Immature natural killer cell (primary cell): ENCODE measurements at regions not wholly inside any gene's neighbourhood (a gene's known extent, or its start where the extent isn't known, plus 50 kb on each side); places are given as distances from the start of the nearest gene placed in this dataset.

Experiments
- DNase-seq, 3 donors: peaks; one replicate each; pipeline ENCODE4 v3.0.0; 2022; ENCODE audit warnings: mixed read lengths in 1 of 3
- H3K27ac Mint-ChIP-seq, 6 donors: one replicate each; pipeline ENCODE4 v1.8.0; 2020; ENCODE audit warnings: mixed read lengths in 6 of 6, mild to moderate bottlenecking in 5 of 6, inconsistent platforms in 4 of 6, moderate library complexity in 3 of 6
- H3K27me3 Mint-ChIP-seq, 3 donors: one replicate each; pipeline ENCODE4 v1.8.0; 2020 to 2021; ENCODE audit warnings: low read depth in 3 of 3, mild to moderate bottlenecking in 3 of 3, mixed read lengths in 3 of 3, moderate library complexity in 3 of 3, inconsistent platforms in 1 of 3
- H3K36me3 Mint-ChIP-seq, 3 donors: one replicate each; pipeline ENCODE4 v1.8.0; 2020; ENCODE audit warnings: mixed read lengths in 3 of 3, inconsistent platforms in 2 of 3, mild to moderate bottlenecking in 2 of 3
- H3K4me1 Mint-ChIP-seq, 2 donors: one replicate each; pipeline ENCODE4 v1.8.0; 2020; ENCODE audit warnings: inconsistent platforms in 2 of 2, mild to moderate bottlenecking in 2 of 2, mixed read lengths in 2 of 2, moderate library complexity in 1 of 2
- H3K4me3 Mint-ChIP-seq, 5 donors: one replicate each; pipeline ENCODE4 v1.8.0; 2020; ENCODE audit warnings: mild to moderate bottlenecking in 5 of 5, mixed read lengths in 5 of 5, inconsistent platforms in 3 of 5, moderate library complexity in 3 of 5
- H3K9me3 Mint-ChIP-seq, 6 donors: one replicate each; pipeline ENCODE4 v1.8.0; 2020; ENCODE audit warnings: mild to moderate bottlenecking in 6 of 6, mixed read lengths in 6 of 6, inconsistent platforms in 4 of 6, moderate library complexity in 3 of 6

DNA sequence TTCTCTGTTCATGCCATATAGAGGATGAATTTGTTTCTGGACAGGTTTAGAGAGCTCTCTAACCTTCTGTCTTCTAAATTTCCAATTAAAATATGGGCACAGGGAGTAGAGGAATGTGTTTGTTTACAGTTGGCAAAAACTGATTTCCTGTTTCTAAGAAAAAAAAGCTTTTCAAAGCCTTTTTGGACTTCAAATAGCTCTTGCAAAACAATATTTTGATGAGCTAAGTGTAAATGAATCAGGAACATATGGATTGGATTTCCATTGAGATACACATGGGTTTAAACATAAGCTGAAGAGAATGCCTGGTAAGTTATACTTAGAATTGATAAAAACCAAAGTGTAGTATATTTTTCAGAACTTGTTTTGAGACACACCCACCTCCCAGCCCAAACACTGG is 677.5 kb downstream of the NYAP2 start:
- no peaks in the 10 kb centered on the region for H3K36me3 Mint-ChIP-seq
- peaks cover 0 to 7% (median 1%) of the 10 kb centered on the region in 6 donors for H3K9me3 Mint-ChIP-seq
- DNase-seq: no peak
- no peak overlapping the region for H3K4me3 Mint-ChIP-seq
- H3K27ac Mint-ChIP-seq: no peak overlapping the region
- no peaks in the 10 kb centered on the region for H3K27me3 Mint-ChIP-seq
- no peaks in the 10 kb centered on the region for H3K4me1 Mint-ChIP-seq

GRCh38 chr2:226076529-226076928 is 677.0 kb downstream of the NYAP2 start:
- Mint-ChIP-seq H3K4me1 (no peaks in the 10 kb centered on the region), H3K27me3 (no peaks in the 10 kb centered on the region), H3K27ac (no peak overlapping the region), H3K4me3 (no peak overlapping the region), H3K36me3 (no peaks in the 10 kb centered on the region), H3K9me3 (peaks cover 0 to 7% (median under 1%) of the 10 kb centered on the region in 6 donors)
- no peak for DNase-seq

DNA sequence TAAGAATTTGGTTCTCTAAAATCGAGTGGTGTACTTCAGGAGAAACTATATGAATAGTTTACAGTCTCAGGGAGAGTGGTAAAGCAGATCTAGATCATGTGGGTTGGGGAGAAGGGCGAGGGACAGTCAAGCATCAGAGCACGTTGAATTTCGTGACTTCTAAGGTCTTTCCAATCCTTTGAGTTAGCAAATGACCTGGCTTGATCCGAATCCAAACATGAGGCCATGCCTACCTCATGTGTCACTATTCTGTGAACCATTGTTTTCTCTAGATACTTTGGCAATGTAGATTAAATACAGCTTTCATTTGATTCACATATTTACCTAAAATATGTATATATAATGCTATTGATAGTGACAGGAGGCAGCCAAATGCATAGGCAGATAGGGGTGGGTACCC is 674.9 kb downstream of the NYAP2 start:
- no peaks in the 10 kb centered on the region for H3K36me3 Mint-ChIP-seq
- no peaks in the 10 kb centered on the region for H3K4me1 Mint-ChIP-seq
- DNase-seq: no peak
- H3K4me3 Mint-ChIP-seq: no peak overlapping the region
- H3K9me3 Mint-ChIP-seq: peaks cover 0 to 7% (median 3%) of the 10 kb centered on the region in 6 donors
- no peak overlapping the region for H3K27ac Mint-ChIP-seq
- no peaks in the 10 kb centered on the region for H3K27me3 Mint-ChIP-seq

- no peaks in the 10 kb centered on the region for H3K36me3 Mint-ChIP-seq
- no peak for DNase-seq
- H3K27ac Mint-ChIP-seq: no peak overlapping the region
- no peaks in the 10 kb centered on the region for H3K4me1 Mint-ChIP-seq
- H3K27me3 Mint-ChIP-seq: no peaks in the 10 kb centered on the region
- no peak overlapping the region for H3K4me3 Mint-ChIP-seq
- peaks cover 0 to 5% (median 3%) of the 10 kb centered on the region in 6 donors for H3K9me3 Mint-ChIP-seq
Measured at GRCh38 chr2:226073496-226074160, 674.1 kb downstream of the NYAP2 start.

DNA sequence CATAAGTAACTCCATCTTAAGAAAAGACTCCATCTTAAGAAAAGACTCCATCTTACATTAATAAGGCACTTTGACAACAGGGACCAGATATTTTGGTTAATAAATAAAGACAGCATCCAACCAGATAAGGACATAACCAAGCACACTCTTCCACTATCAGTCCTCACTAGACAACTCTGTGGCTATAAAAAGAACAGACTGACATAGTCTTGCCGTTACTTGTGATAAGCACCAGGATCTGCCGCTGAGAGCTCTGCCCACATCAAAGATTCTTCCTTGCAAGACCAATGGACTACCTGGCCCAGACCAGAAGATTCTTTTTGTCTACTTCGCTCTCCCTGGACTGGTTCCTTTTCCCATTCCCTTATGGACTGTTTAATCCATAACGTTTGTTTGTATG is 667.4 kb downstream of the NYAP2 start:
- H3K4me1 Mint-ChIP-seq: no peaks in the 10 kb centered on the region
- peaks cover 0 to 5% (median under 1%) of the 10 kb centered on the region in 6 donors for H3K9me3 Mint-ChIP-seq
- no peak overlapping the region for H3K4me3 Mint-ChIP-seq
- no peaks in the 10 kb centered on the region for H3K36me3 Mint-ChIP-seq
- no peaks in the 10 kb centered on the region for H3K27me3 Mint-ChIP-seq
- H3K27ac Mint-ChIP-seq: no peak overlapping the region
- DNase-seq: no peak

DNA sequence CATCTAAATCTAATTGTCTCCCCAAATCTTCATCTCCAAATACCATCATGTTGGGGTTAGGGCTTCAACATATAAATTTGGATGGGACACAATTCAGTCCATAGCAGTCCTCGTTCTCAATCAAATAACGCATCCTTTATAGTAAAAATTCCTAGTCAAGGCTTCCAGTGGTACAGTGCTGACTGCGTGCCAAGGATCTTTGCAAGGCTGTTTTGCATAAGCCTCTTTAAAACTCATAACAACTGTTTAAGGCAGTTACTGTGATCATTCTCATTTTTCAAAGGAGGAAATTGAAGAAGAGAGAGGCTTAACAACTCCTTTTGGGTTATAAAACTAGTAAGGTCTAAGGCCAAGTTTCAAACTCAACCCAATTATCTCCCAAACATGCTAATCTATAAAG is 666.9 kb downstream of the NYAP2 start:
- H3K4me3 Mint-ChIP-seq: no peak overlapping the region

GRCh38 chr2:226064932-226065570 is 665.5 kb downstream of the NYAP2 start:
- peaks cover 0 to 3% (median 0%) of the 10 kb centered on the region in 6 donors for H3K9me3 Mint-ChIP-seq
- no peak overlapping the region for H3K27ac Mint-ChIP-seq
- no peaks in the 10 kb centered on the region for H3K36me3 Mint-ChIP-seq
- DNase-seq: no peak
- H3K4me1 Mint-ChIP-seq: no peaks in the 10 kb centered on the region
- no peak overlapping the region for H3K4me3 Mint-ChIP-seq
- no peaks in the 10 kb centered on the region for H3K27me3 Mint-ChIP-seq

More for the DNA sequence above, 666.9 kb downstream of the NYAP2 start:
- H3K36me3 Mint-ChIP-seq: no peaks in the 10 kb centered on the region
- DNase-seq: no peak
- no peak overlapping the region for H3K27ac Mint-ChIP-seq
- H3K27me3 Mint-ChIP-seq: no peaks in the 10 kb centered on the region
- peaks cover 0 to 5% (median 0%) of the 10 kb centered on the region in 6 donors for H3K9me3 Mint-ChIP-seq
- no peaks in the 10 kb centered on the region for H3K4me1 Mint-ChIP-seq

- Mint-ChIP-seq H3K4me3 (no peak overlapping the region), H3K27ac (no peak overlapping the region), H3K36me3 (no peaks in the 10 kb centered on the region), H3K27me3 (peaks cover 0 to 2% (median 0%) of the 10 kb centered on the region in 3 donors), H3K4me1 (no peaks in the 10 kb centered on the region), H3K9me3 (peaks cover 0 to 7% (median 0%) of the 10 kb centered on the region in 6 donors)
- no peak for DNase-seq
Measured at GRCh38 chr2:226063704-226064440, 664.4 kb downstream of the NYAP2 start.

GRCh38 chr2:226059961-226060627 is 660.6 kb downstream of the NYAP2 start:
- Mint-ChIP-seq H3K4me3 (no peak overlapping the region), H3K4me1 (no peaks in the 10 kb centered on the region), H3K9me3 (peaks cover 0 to 7% (median 4%) of the 10 kb centered on the region in 6 donors), H3K27ac (no peak overlapping the region), H3K27me3 (peaks cover 0 to 2% (median 0%) of the 10 kb centered on the region in 3 donors), H3K36me3 (no peaks in the 10 kb centered on the region)
- DNase-seq: no peak

DNA sequence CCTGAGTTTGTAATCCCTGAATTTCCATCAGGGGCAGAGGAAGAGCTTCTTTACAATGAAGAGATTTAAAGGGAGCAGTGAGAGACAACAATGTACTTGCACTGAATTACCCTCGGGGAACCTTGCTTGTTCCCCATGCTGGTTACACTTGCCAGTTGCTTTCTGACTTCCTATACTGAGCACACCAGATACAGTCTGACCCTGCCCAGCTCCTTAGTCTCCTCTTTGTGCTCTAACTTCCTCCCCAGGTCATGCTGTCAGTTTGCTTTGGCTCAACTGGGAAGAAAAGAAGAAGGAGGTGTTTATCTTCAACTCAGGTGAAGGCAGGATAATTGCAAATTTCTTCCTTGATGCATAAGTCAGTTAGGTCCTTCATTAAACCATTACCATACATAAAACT is 658.4 kb downstream of the NYAP2 start:
- Mint-ChIP-seq H3K27ac (no peak overlapping the region), H3K9me3 (peaks cover 0 to 7% (median 2%) of the 10 kb centered on the region in 6 donors), H3K4me3 (no peak overlapping the region), H3K27me3 (peaks cover 0 to 4% (median 0%) of the 10 kb centered on the region in 3 donors), H3K4me1 (no peaks in the 10 kb centered on the region), H3K36me3 (no peaks in the 10 kb centered on the region)
- DNase-seq: no peak

DNA sequence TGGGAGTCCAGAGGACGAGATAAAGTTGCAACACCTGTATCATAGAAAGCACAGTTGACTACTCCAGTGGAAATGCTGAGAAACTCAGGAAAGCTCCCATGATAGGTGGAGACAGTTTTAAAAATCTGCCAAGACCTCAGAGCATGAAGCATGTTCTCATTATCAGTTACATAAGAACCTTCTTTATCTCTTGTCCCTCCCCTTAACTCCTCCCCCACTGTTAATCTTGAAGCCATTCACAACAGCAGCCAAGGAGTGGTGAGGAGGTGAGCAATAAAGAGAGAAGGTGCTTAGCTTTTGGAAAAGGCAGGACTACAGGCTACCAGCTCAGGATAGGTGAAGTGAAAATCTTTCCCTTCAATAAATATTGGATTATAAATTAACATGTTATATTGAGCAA is 657.9 kb downstream of the NYAP2 start:
- H3K4me1 Mint-ChIP-seq: no peaks in the 10 kb centered on the region
- H3K27me3 Mint-ChIP-seq: peaks cover 0 to 4% (median 0%) of the 10 kb centered on the region in 3 donors
- H3K36me3 Mint-ChIP-seq: no peaks in the 10 kb centered on the region
- H3K4me3 Mint-ChIP-seq: no peak overlapping the region
- DNase-seq: no peak
- H3K9me3 Mint-ChIP-seq: peaks cover 0 to 7% (median 3%) of the 10 kb centered on the region in 6 donors
- no peak overlapping the region for H3K27ac Mint-ChIP-seq

- DNase-seq: no peak
- H3K9me3 Mint-ChIP-seq: peaks cover 0 to 7% (median 4%) of the 10 kb centered on the region in 6 donors
- no peaks in the 10 kb centered on the region for H3K36me3 Mint-ChIP-seq
- H3K27ac Mint-ChIP-seq: no peak overlapping the region
- no peak overlapping the region for H3K4me3 Mint-ChIP-seq
- no peaks in the 10 kb centered on the region for H3K4me1 Mint-ChIP-seq
- peaks cover 0 to 2% (median 0%) of the 10 kb centered on the region in 3 donors for H3K27me3 Mint-ChIP-seq
Measured at GRCh38 chr2:226052772-226053416, 653.4 kb downstream of the NYAP2 start.

DNA sequence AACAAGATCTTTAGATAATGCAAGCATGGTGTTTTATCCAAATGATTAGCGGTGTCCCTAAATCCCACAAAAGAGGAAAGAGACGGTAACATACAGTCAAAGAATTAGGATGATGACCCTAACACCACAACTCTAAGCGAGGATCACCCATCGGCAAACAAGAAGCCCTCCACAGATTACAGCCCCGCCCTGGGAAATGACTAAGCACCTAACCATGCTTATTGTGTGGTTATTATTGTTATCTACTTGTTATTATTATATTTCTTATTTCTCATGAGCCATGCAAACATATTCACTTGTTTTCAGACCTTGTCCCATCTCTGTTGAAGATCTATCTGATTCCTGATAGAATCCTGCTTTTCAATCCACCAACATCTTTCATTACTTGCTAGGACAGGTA is 651.3 kb downstream of the NYAP2 start:
- Mint-ChIP-seq H3K9me3 (peaks cover 0 to 5% (median 3%) of the 10 kb centered on the region in 6 donors), H3K27ac (no peak overlapping the region), H3K27me3 (peaks cover 0 to 2% (median 0%) of the 10 kb centered on the region in 3 donors), H3K4me1 (no peaks in the 10 kb centered on the region), H3K36me3 (no peaks in the 10 kb centered on the region), H3K4me3 (no peak overlapping the region)
- no peak for DNase-seq
